Osteoblast (primary cell): ENCODE measurements at regions not wholly inside any gene's neighbourhood (a gene's known extent, or its start where the extent isn't known, plus 50 kb on each side); places are given as distances from the start of the nearest gene placed in this dataset.

Source experiments
- DNase-seq: peaks from one replicate; pipeline ENCODE4 v3.0.0; 2011; ENCODE audit warnings: low spot score, mixed read lengths; ENCODE audit not compliant: insufficient read length; ENCODE audit errors: missing footprints
- H2AFZ ChIP-seq: 2 replicates; pipeline ENCODE4 v1.6.0; 2011; ENCODE audit warnings: mild to moderate bottlenecking, low read length
- H3K27ac ChIP-seq: 2 replicates; pipeline ENCODE4 v1.5.1; 2011; ENCODE audit warnings: mild to moderate bottlenecking, low read depth, low read length, moderate library complexity
- H3K27me3 ChIP-seq: 2 replicates; pipeline ENCODE4 v1.6.0; 2012; ENCODE audit warnings: mild to moderate bottlenecking, control low read depth, inconsistent platforms, low read length, moderate library complexity; ENCODE audit not compliant: insufficient read depth
- H3K36me3 ChIP-seq: 2 replicates; pipeline ENCODE4 v1.5.1; 2011; ENCODE audit warnings: mild to moderate bottlenecking, low read length, control low read depth, moderate library complexity; ENCODE audit not compliant: insufficient read depth
- H3K4me1 ChIP-seq: 2 replicates; pipeline ENCODE4 v1.5.1; 2011; ENCODE audit warnings: mild to moderate bottlenecking, low read length, control low read depth, moderate library complexity; ENCODE audit not compliant: insufficient read depth
- H3K4me2 ChIP-seq: 2 replicates; pipeline ENCODE4 v1.6.0; 2011; ENCODE audit warnings: mild to moderate bottlenecking, low read length; ENCODE audit not compliant: insufficient read depth
- H3K4me3 ChIP-seq: fragments of 200-600 bp; sonication (generic); 3 replicates; pipeline ENCODE4 v1.5.1; 2012; ENCODE audit warnings: mild to moderate bottlenecking, low read length, inconsistent platforms; ENCODE audit not compliant: insufficient read depth
- H3K79me2 ChIP-seq: 2 replicates; pipeline ENCODE4 v1.6.0; 2012; ENCODE audit warnings: mild to moderate bottlenecking, low read length, control low read depth, inconsistent platforms; ENCODE audit not compliant: insufficient read depth
- H3K9me3 ChIP-seq: 2 replicates; pipeline ENCODE4 v1.5.1; 2011; ENCODE audit warnings: low read depth, low read length, control low read depth
- H4K20me1 ChIP-seq: 2 replicates; pipeline ENCODE4 v1.6.0; 2012; ENCODE audit warnings: mild to moderate bottlenecking, low read length, control low read depth; ENCODE audit not compliant: insufficient read depth
- CTCF ChIP-seq: IDR thresholded peaks from 2 replicates; pipeline ENCODE4 v1.5.1; 2011; ENCODE audit warnings: mild to moderate bottlenecking, low read depth, low read length, moderate library complexity; ENCODE audit errors: extremely low read depth

GRCh38 chr4:188450571-188450970 lies 311.3 kb downstream of the TRIML1 start:
- Histone ChIP-seq H4K20me1 (no peaks in the 10 kb centered on the region), H2AFZ (no peak overlapping the region), H3K9me3 (no peaks in the 10 kb centered on the region), H3K79me2 (peaks cover 4% of the 10 kb centered on the region), H3K4me2 (no peak overlapping the region), H3K27ac (no peak overlapping the region), H3K4me3 (no peak overlapping the region), H3K36me3 (no peaks in the 10 kb centered on the region), H3K27me3 (no peaks in the 10 kb centered on the region), H3K4me1 (no peaks in the 10 kb centered on the region)
- no peak for DNase-seq
- TF ChIP-seq CTCF = no peak

DNA sequence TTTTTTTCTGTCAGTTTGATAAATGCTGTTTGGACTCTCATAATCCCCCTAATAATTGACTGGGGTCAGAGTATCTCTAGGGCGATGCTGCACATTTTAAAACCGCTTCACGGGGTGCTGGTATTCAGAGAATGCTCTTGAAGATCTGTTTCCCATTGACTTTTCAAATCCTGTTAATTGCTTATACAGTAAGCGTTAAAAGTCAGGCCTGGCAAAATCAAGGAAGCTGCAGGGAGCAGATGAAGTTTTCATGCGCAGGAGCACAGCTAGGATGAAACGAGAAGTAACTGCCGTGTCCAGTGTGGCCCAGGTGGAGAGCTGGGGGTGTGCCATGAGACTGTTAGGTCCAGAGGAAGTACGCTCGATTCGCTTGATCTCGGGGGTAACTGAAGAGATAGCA lies 312.9 kb downstream of the TRIML1 start:
- Histone ChIP-seq H3K27me3 (no peaks in the 10 kb centered on the region), H2AFZ (no peak overlapping the region), H3K4me2 (no peak overlapping the region), H3K4me3 (no peak overlapping the region), H4K20me1 (no peaks in the 10 kb centered on the region), H3K27ac (no peak overlapping the region), H3K79me2 (peaks cover 4% of the 10 kb centered on the region), H3K9me3 (no peaks in the 10 kb centered on the region), H3K4me1 (no peaks in the 10 kb centered on the region), H3K36me3 (peaks cover 3% of the 10 kb centered on the region)
- no peak for TF ChIP-seq CTCF
- no peak for DNase-seq

- peaks cover 6% of the 10 kb centered on the region for H3K79me2 ChIP-seq
- no peak overlapping the region for H3K4me3 ChIP-seq
- no peak overlapping the region for H3K27ac ChIP-seq
- peaks cover 6% of the 10 kb centered on the region for H3K36me3 ChIP-seq
- H2AFZ ChIP-seq = no peak overlapping the region
- no peak overlapping the region for H3K4me2 ChIP-seq
- DNase-seq = no peak
- no peaks in the 10 kb centered on the region for H4K20me1 ChIP-seq
- no peak for TF ChIP-seq CTCF
- no peaks in the 10 kb centered on the region for H3K27me3 ChIP-seq
- H3K9me3 ChIP-seq = no peaks in the 10 kb centered on the region
- no peaks in the 10 kb centered on the region for H3K4me1 ChIP-seq
These were observed 315.3 kb downstream of the TRIML1 start for GRCh38 chr4:188454575-188454974.

DNA sequence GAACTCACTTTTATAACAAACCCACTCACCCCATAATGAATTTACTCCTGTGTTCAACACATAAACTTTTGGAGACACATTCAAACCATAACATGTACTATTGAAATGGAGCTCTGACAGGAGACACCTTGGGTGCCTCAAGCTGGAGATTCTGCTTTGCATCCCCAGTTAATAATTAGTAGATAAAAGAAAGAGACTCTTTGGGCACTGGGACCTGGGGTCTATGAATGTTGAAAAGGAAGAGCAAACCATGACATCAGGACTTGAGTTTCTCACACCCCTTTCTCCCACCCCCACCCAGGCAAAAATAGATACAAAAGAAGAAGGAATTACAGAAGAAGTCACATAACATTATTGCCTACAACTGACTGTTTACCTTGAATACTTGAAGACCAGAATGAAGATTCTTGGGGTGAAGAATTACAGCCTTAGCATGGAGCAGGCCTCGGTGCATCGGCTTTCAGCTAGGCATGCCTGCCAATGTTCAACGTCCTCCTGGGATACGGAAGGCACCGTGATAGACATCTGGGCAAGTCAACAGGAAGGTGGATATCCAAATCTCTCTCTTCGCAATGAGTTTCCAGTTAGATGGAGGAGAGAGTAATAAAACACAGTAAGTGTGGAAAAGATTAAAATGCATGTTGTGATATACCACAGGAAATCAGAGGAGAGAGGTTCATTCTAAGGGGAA lies 316.0 kb downstream of the TRIML1 start:
- Histone ChIP-seq H3K9me3 (no peaks in the 10 kb centered on the region), H3K4me2 (no peak overlapping the region), H3K27ac (no peak overlapping the region), H4K20me1 (no peaks in the 10 kb centered on the region), H3K4me3 (no peak overlapping the region), H3K36me3 (peaks cover 6% of the 10 kb centered on the region), H3K79me2 (peaks cover 6% of the 10 kb centered on the region), H2AFZ (no peak overlapping the region), H3K4me1 (no peaks in the 10 kb centered on the region), H3K27me3 (no peaks in the 10 kb centered on the region)
- no peak for TF ChIP-seq CTCF
- peak; percentile 78 for DNase-seq
